Chondrocyte (in vitro differentiated cells): ENCODE measurements at regions not wholly inside any gene's neighbourhood (a gene's known extent, or its start where the extent isn't known, plus 50 kb on each side); places are given as distances from the start of the nearest gene placed in this dataset.
"Not testable (repeated sequence)": the region's sequence is repeated elsewhere in the genome, so short reads cannot be mapped to it uniquely, and the experiment has no call there.

Source experiments
- DNase-seq: peaks from one replicate; pipeline ENCODE4 v3.0.0; 2021; ENCODE audit warnings: mixed read lengths, low spot score
- H3K27ac Mint-ChIP-seq: one replicate; pipeline ENCODE4 v1.8.0; 2021; ENCODE audit warnings: mild to moderate bottlenecking, moderate library complexity, mixed read lengths; ENCODE audit not compliant: unreplicated experiment
- H3K27me3 Mint-ChIP-seq: 2 replicates; pipeline ENCODE4 v1.8.0; 2021; ENCODE audit warnings: low read depth, mixed read lengths
- H3K36me3 Mint-ChIP-seq: 2 replicates; pipeline ENCODE4 v1.8.0; 2021; ENCODE audit warnings: low read depth, mixed read lengths
- H3K4me1 Mint-ChIP-seq: 2 replicates; pipeline ENCODE4 v1.8.0; 2021; ENCODE audit warnings: low read depth, mild to moderate bottlenecking, mixed read lengths
- H3K4me3 Mint-ChIP-seq: one replicate; pipeline ENCODE4 v1.8.0; 2021; ENCODE audit warnings: mild to moderate bottlenecking, moderate library complexity, mixed read lengths; ENCODE audit not compliant: unreplicated experiment
- H3K9me3 Mint-ChIP-seq: 2 replicates; pipeline ENCODE4 v1.8.0; 2021; ENCODE audit warnings: low read depth, mixed read lengths
- CTCF ChIP-seq: fragments of 200-600 bp; sonication (generic); IDR thresholded peaks from 2 replicates; pipeline ENCODE4 v1.5.0; 2021; ENCODE audit warnings: antibody characterized with exemption, mild to moderate bottlenecking, moderate library complexity

GRCh38 chr5:67807439-67807888 lies 408.1 kb upstream of the PIK3R1 start:
- DNase-seq: no peak
- Mint-ChIP-seq H3K27ac (no peak overlapping the region), H3K9me3 (no peaks in the 10 kb centered on the region), H3K4me1 (peaks cover 51% of the 10 kb centered on the region), H3K27me3 (no peaks in the 10 kb centered on the region), H3K4me3 (no peak overlapping the region), H3K36me3 (no peaks in the 10 kb centered on the region)
- TF ChIP-seq CTCF: no peak

GRCh38 chr5:67806654-67807438 lies 408.7 kb upstream of the PIK3R1 start:
- Mint-ChIP-seq H3K9me3 (no peaks in the 10 kb centered on the region), H3K36me3 (no peaks in the 10 kb centered on the region), H3K27me3 (no peaks in the 10 kb centered on the region), H3K4me1 (peaks cover 51% of the 10 kb centered on the region), H3K27ac (no peak overlapping the region), H3K4me3 (no peak overlapping the region)
- no peak for DNase-seq
- no peak for TF ChIP-seq CTCF

GRCh38 chr5:67805666-67806348 lies 409.7 kb upstream of the PIK3R1 start:
- Mint-ChIP-seq H3K36me3 (no peaks in the 10 kb centered on the region), H3K4me3 (no peak overlapping the region), H3K27ac (no peak overlapping the region), H3K9me3 (no peaks in the 10 kb centered on the region), H3K4me1 (peaks cover 51% of the 10 kb centered on the region), H3K27me3 (no peaks in the 10 kb centered on the region)
- TF ChIP-seq CTCF: no peak
- DNase-seq: no peak

GRCh38 chr5:67802766-67803165 lies 412.8 kb upstream of the PIK3R1 start:
- peaks cover 3% of the 10 kb centered on the region for H3K9me3 Mint-ChIP-seq
- no peak overlapping the region for H3K27ac Mint-ChIP-seq
- no peaks in the 10 kb centered on the region for H3K36me3 Mint-ChIP-seq
- peaks cover 45% of the 10 kb centered on the region for H3K4me1 Mint-ChIP-seq
- TF ChIP-seq CTCF: no peak
- no peak for DNase-seq
- H3K27me3 Mint-ChIP-seq: no peaks in the 10 kb centered on the region
- H3K4me3 Mint-ChIP-seq: no peak overlapping the region

GRCh38 chr5:67799732-67800234 lies 415.8 kb upstream of the PIK3R1 start:
- H3K9me3 Mint-ChIP-seq: peaks cover 9% of the 10 kb centered on the region
- no peak for TF ChIP-seq CTCF
- peak overlapping the region; percentile 6 for H3K27ac Mint-ChIP-seq
- H3K4me3 Mint-ChIP-seq: no peak overlapping the region
- H3K36me3 Mint-ChIP-seq: no peaks in the 10 kb centered on the region
- H3K4me1 Mint-ChIP-seq: peaks cover 40% of the 10 kb centered on the region
- no peaks in the 10 kb centered on the region for H3K27me3 Mint-ChIP-seq
- no peak for DNase-seq

GRCh38 chr5:67798470-67798869 lies 417.1 kb upstream of the PIK3R1 start:
- not testable (repeated sequence) for H3K9me3 Mint-ChIP-seq, H3K27ac Mint-ChIP-seq, H3K36me3 Mint-ChIP-seq, H3K27me3 Mint-ChIP-seq, H3K4me3 Mint-ChIP-seq, DNase-seq
- H3K4me1 Mint-ChIP-seq: peaks cover 31% of the 10 kb centered on the region
